Cerebellar cortex (tissue), 1 donor: ENCODE measurements at regions not wholly inside any gene's neighbourhood (a gene's known extent, or its start where the extent isn't known, plus 50 kb on each side); places are given as distances from the start of the nearest gene placed in this dataset.
"Not testable (repeated sequence)": the region's sequence is repeated elsewhere in the genome, so short reads cannot be mapped to it uniquely, and the experiment has no call there.

Experiments
- DNase-seq: peaks from one replicate; pipeline ENCODE4 v3.0.0-alpha.2; 2015; ENCODE audit warnings: low spot score

DNA sequence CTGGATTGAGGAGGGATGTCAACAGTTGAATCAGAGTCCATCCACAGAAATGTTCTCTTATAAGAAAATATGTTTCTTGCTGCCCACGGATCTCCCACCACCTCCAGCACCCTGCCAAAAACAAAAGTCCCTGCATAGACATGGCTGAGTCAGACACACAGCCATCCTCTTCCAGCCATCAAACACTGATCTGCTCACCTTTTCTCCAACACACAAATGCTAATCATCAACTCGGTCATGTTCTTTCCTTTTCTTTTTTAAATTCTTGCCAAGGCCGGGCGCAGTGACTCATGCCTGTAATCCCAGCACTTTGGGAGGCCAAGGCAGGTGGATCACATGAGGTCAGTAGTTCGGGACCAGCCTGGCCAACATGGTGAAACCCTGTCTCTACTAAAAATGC lies 110.7 kb upstream of the IL12A start:
- no peak for DNase-seq

DNA sequence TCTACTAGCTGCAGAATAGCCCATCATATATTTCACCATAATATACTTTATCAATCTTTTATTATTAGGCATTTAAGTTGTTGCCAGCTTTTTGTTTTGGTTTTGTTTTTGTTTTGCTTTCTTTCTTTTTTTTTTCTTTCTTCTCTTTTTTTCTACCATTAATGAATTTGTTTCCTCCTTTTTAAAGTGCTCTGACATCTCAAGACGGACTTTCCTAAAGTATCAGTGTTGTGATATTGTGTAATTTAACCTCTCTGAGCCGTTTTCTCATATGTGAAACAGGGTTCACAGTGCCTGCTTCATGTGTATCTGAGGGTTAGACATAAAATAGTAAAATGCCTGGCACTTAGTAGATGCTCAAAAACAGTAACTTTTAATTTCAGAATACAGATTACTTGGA lies 109.5 kb upstream of the IL12A start:
- no peak for DNase-seq

DNA sequence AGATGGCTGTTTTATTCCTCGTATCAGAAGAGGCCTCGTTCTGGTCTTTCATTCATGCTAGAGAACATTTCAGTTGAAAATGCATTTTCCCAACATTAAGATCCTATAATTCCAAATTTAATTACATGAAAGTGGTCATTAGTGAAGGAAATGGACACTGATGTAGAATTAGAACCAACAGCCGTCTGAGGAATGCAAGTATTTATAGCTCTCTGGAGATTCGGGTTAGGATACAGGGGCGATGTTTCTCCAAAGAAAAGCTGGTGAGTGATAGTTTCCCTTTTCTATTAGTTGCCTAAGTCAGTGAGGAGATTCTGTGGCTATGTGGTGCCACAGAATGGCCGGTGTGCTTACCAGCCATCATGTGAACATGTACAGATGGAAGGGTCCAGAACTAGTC lies 109.0 kb upstream of the IL12A start:
- DNase-seq, result no peak

DNA sequence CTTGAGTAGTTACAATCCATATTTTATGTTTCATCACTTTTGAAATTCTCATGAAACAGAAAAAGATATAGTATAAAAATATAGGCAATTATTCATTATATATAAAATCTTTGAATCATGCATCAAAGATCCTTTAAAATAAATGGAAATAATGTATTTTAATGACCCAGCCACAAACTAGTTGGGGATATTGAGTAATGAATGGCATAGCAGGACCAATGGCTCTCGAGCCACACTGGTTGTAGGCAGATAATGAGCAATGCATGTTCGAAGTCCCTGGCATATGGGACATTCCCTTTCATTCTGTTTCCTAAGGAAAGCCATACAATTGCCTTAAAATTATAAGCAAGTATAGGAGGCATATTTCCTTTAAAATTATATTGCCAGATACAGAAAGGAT lies 107.4 kb upstream of the IL12A start:
- no peak for DNase-seq

DNA sequence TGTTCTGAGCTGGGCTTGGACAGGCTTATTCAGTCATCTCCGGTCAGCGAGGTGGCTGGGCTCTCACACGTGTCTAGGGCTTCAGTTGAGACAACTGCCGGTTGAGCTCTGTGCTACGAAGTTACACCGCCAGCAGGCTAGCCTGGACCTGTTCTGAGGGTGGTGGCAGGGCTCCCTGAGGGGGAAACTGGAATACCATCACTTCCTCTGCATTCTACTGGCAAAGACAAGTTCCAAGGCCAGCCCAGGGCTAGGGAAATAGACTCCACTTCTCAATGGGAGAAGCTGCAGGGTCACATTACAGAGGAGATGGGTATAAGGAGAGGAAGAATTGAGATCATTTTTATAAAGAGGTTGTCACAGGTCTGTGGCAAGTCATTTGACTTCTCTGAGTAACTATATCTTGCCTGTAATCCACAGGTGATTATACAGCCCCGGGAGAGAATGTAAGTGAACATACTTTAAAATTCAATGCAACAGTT lies 106.8 kb upstream of the IL12A start:
- DNase-seq, result peak; percentile 53

DNA sequence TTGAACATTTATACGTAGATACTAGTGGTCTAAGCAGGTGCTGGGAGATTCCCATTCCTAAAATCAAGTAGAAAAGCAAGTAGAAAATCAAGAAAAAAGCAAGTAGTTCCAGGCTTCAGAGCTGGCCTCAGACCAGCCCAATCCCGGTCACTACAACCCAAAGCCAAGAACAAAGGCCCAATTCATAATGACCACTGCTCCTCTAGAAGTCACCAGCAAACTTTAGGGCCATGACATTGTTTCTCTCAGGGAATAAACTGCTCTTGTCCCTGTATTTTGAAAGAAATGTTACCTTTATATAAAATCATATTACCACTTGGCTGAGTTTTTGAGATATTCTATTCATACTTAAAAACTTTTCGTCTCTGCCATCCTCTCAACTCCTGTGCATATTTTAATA lies 106.3 kb upstream of the IL12A start:
- no peak for DNase-seq

DNA sequence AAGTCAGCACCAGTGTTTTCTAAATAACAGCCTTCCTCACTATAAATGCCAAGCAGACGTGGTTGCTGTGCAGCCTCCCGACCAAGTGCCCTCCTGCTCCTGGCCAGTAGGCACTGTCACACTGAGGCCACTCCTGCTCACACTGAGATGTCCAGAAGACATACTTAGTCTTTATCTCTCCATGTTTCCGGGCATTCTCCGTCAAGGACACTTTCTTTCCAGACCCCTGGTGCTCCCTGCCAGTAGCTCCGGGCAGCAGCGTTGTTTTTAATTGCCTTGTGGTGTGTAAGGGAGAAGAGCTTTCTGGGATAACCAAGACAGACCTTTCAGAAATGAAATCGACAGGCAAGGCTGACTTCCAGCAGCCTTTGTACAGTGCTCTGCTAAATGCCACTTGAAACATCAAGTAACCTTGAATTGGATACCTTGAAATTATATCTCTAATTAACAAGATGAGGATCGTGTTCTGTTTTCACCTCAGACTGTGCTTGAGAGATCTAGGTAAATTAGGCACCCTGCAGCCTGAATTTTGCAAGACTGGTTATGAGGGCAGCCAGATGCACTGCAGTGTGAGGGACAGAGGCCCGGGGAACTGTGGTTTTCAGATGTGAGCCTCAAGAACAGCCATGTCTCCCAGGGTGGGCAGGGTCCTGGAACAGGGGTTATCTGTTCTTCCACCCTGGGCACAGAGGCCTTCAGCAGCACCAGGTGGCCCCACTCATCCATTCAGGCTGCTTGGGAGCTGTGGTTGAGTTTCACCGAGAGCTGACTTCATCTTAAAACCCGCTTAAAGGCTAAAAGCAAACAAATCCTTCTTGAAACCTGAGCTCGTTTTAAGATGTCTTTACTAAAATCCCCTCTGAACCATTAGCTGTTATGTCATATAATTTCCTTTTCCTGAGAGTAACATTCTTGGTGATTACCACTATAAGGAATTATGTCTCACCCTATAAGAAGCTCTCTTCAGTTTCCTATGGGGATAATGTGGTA lies 105.5 kb upstream of the IL12A start:
- DNase-seq, result peak; percentile 70

DNA sequence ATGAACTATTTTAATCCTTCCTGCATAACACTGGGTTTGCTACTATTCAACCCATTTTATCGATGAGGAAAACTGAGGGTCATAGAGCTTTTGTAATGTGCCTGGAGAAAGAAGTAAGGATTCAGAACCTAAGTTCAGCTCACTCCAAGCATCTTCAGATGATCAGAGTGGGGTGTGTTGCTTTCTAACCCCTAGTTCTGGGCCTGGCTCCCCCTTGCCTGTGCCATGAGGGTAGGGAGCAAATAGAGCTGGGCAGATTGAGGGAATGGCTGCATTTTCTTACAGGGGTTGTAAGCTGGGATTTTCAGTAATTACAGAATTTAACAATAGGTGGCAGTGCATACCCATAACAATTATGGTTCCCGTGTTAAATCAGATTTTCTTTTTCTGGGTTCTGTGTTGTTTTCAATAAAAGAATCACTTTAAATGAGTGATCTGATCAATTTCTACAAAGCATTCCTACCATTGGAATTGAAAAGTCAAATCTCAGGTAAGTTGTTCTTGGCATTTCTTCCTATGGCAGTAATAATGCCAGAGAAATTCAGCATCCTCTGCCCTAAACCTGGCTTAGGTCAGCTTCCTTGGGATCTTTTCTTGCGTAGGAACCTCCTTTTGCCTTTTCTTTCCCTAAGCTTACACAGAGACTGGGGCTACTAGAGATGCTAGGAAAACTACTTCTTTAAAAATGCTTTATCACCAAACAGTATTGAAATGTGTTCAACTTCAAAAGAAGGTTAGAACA lies 103.8 kb upstream of the IL12A start:
- DNase-seq, result peak; percentile 72

DNA sequence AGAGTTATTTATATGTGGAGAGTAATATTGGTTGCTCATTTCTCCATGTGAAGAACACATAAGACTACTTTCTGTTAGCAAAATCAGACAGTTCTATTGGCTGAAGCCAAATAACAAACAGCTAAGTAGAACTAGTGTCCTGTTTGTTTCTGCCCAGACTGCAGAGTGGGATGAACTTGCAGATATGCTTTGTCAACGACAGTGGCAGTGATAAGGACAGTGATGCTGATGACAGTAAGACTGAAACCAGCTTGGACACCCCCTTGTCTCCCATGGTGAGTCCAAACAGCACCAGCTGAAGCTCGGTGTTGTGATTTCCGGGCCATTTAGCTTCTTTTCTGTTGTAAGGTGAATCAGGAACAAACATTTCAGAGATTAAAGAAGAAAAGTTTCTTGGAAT lies 102.6 kb upstream of the IL12A start:
- DNase-seq, result no peak

DNA sequence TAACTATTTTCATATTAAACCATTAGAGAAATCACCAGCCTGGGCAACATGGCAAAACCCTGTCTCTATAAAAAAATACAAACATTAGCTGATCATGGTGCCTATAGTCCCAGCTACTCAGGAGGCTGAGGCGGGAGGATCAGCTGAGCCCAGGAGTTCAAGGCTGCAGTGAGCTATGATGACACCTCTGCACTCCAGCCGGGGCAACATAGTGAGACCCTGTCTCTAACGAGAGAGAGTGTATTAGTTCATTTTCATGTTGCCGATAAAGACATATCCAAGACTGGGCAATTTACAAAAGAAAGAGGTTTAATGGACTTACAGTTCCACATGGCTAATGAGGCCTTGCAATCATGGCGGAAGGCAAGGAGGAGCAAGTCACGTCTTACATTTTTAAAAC lies 102.1 kb upstream of the IL12A start:
- DNase-seq, result not testable (repeated sequence)

DNA sequence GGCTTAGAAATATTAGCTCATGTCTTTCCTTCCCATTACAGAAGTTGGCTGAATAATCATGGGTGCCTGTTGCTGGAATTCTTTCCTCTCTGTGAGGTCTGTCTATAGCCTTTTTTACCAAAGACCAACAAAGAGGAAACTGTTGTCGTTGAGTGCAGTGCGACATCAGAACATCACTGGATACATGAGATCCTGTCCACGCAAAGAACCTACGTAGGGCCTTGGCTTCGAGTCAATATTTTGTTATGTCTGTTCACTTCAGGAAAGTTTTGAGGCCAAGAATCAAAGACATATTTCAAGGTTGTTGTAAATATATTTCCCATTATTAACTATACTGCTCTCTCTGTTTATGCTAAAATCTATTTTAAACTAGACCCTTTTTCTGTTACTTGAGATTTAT lies 101.5 kb upstream of the IL12A start:
- DNase-seq, result no peak

DNA sequence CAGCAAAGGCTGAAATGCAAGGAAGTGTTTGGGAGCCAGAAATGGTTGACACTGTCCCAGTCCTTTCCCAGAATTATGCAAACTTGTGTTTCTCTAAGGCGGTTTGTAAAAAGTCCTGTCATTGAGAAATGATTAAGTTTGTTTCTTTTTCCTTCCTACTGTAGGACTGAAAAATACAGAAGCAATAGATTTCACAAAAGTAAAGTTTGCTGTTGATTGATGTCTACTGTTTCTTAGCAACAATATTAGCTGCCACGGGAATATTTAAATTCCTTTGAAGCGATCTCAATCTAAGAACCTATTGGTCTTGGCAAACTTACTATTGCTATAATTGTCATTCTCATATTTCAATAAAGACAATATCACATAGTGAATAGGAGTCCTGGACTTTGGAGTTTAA lies 100.7 kb upstream of the IL12A start:
- no peak for DNase-seq

DNA sequence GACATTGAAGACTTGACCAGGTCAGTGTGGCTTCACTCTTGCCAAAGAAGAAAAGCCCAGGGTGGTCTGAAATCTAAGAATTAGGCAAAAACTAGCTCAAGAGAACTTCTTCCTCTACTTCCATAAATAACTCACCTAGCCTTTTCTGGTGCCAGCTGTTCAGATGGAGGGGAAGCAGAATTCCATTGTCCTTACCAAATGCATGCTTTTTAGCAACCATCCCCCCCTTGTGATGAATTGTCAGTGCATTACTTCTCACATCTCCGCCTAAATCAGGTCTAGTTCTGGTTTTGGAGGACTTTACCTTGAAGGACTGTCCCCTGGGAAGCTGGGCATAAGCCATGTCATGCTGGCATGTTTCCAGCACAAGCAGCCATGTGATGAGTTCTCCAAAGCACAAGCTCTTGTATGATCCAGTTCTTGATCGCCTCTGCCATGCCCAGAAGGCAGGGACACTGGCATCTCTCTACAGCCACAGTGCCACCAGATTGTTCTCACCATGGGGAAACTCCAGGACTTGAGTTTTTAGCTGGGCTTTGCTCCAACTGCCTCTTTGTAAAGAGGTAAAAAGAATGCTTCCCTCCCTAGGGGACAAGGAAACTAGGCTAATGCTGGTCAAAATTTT lies 96.4 kb upstream of the IL12A start:
- DNase-seq, result peak; percentile 94

DNA sequence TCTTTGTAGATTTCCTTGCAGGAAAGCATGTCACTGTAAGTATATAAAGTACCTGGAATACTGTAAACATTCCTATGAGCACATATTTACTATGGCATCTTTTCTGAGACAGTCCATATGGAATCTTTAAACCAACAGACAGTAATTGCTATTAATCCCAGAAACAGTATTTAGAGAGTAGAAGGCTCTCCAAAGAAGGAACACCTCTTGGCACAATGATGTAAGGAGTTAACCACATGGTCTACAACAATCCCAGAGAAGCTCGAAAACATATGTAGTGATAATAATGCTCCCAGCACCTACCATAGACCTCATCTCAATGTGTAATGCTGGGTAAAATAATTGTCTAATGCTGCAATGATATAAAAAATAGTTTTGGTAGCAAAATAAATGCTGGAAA lies 95.8 kb upstream of the IL12A start:
- DNase-seq, result peak; percentile 73

DNA sequence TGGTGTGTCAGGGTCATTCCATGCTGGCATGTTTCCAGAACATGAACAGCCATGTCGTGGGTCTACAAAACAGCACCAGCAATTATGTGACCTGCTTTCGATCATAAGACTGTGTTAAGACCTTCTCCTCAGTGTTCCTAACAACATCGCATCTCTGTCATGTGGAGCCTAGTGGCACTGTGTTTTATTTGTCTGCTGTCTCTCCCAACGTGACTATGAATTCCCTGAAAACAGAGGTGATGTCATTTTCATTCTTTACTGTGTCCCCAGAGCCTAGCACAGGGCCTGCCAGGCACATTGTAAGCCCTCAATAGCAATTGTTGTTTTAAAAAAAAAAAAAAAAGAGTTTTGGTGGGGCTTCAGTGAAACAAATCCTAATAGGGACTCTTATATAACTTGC lies 94.2 kb upstream of the IL12A start:
- no peak for DNase-seq

DNA sequence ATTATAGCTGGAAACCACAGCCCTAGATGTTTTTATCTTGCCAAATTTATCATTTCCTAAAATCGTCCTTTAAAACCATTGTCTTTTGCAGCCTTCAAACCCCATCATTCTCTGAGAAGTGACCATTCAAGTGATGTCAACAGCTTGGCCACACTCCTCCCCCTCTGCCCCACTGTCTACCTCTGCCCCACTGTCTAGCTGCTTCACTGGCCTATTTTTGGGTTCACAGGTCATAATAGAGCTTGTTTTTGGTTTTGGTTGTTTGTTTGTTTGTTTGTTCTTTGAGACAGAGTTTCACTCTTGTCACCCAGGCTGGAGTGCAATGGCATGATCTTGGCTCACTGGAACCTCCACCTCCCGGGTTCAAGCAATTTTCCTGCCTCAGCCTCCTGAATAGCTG lies 93.2 kb upstream of the IL12A start:
- DNase-seq, result no peak

DNA sequence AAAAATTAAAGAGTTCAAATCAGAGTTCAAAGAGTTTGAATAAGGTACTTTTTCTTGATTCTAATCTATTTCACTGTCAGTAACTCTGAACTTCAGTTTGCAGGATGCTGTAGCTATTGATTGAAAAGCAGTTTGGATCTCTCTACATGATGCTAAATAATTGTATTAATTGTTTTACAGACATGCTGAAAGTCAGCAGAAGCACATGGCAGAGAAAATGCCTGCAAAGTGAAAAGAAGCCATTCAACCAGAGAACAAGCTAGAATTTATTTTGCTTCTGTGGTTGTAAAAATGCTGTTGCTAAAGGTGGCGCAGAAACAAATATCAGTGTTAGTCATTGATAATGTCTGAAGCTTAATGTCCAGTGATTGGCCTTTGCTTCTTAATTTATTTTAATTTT lies 92.1 kb upstream of the IL12A start:
- DNase-seq, result no peak

DNA sequence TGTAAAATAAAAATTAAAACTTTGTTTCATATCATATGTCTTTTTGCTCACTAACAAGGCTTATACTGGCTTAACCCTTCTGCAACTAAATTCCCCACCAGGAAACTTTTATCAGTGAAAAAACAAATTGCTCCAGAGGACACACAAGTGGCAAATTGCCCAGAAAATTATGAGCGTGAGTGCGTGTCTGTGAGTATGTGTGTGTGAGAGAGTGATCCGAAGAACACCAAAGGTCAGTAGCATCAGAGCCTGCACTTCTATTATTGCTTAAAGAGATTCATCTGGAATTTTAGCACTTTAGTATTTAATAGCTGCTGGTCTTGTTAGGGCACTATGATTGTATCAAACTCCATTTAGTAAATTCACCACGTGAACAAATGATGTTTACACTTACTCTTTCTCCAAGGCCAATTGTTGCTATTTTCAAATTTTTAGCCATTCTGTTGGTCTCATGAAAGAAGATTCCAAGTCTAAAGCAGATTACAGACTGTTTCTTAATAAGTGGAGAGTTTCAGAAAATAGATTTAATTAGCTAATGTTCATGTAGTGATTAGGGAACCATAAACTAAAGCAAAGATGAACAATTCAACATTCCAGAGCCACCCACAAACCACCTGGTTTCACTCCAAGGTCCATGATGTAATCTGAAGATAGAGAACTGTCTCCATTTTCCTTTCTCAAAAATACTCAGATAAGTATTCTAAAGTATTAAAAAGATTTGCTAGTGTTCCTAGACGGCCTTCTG lies 91.1 kb upstream of the IL12A start:
- no peak for DNase-seq

DNA sequence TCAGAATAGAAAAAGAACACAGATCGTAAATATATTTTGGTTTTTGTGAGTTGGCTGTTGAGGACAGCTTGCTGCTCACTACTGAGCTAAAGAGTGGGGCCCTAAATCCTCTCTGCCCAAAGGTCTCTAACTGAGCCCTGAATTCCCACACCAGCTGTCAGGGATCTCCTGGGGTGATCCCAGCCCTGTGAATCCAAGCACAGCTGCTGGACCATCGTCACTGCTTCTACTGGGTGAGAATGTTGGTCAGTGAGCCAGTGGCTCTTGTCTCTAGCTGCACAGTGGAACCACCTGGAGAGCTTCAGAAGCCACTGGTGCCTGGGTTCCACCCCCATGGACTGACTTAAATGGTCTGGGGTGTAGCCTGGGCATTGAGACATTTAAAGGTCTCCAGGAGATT lies 90.5 kb upstream of the IL12A start:
- no peak for DNase-seq

DNA sequence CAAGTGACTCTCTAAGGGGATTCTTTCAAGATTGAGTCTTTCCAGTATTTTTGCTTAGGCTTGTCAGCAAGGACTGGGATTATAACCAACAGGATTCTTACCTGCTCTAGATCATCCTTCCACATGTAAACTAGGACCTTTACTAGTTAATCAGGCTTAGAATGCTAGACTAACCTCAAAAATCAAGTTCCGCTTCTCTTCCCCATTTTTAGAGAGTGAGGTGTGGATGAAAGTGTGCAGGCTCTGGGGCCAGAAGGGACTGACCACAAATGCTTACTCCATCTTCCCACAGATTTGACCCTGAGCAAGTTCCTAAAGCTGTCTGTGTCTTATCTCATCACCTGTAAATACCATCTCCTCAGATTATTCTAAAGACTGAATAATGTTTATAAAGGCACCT lies 89.5 kb upstream of the IL12A start:
- no peak for DNase-seq

DNA sequence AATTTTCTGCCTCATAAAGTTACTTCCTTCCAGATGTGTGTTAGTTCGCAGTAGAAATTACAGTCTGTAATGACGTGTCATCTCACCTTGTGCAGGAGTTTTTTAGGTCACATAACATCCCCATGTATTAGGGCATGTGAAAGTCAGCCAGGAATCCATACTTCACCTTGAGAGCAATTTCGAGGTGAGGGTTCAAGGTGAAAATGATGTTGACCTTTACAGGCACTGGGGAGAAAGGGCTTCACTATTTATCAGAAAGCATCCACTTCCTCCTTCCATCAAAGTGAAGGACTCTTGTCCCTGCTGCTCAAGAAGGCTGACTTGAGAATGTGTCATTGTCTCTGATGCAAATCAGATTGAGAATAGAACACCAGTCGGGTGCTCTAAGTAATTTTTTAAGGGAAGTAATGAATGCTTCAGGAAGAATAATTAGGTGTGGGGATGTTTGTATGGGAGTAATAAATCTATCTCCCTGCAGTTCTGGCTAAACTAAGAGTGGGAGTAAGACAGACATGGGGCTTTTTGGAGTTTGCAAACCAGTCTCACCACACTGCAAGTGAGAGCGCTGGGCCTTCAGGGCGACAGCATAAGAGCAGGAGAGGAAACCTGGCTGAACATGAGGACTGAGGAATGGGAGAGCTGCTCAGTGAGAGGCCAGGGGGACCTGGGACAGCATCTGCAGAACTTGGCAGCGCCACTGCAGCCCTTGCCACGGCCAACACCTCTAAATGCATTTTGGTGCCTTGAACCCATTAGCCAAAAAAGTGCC lies 85.9 kb upstream of the IL12A start:
- DNase-seq, result no peak
